Neural progenitor cell (in vitro differentiated cells): ENCODE measurements at regions not wholly inside any gene's neighbourhood (a gene's known extent, or its start where the extent isn't known, plus 50 kb on each side); places are given as distances from the start of the nearest gene placed in this dataset.

Experiments
- EZH2 ChIP-seq: fragments of 200-600 bp; sonication (generic); IDR thresholded peaks from 2 replicates; pipeline ENCODE4 v1.6.1; 2017; ENCODE audit warnings: antibody characterized with exemption, mild to moderate bottlenecking, moderate library complexity
- EZH2phosphoT487 ChIP-seq: fragments of 200-600 bp; sonication (generic); IDR thresholded peaks from 2 replicates; pipeline ENCODE4 v1.6.1; 2017; ENCODE audit warnings: antibody characterized with exemption
- TF ChIP-seq, protein P1 (sequence below): fragments of 200-600 bp; sonication (generic); IDR thresholded peaks from 2 replicates; pipeline ENCODE4 v1.5.1; 2017; ENCODE audit warnings: antibody characterized with exemption, mild to moderate bottlenecking

DNA sequence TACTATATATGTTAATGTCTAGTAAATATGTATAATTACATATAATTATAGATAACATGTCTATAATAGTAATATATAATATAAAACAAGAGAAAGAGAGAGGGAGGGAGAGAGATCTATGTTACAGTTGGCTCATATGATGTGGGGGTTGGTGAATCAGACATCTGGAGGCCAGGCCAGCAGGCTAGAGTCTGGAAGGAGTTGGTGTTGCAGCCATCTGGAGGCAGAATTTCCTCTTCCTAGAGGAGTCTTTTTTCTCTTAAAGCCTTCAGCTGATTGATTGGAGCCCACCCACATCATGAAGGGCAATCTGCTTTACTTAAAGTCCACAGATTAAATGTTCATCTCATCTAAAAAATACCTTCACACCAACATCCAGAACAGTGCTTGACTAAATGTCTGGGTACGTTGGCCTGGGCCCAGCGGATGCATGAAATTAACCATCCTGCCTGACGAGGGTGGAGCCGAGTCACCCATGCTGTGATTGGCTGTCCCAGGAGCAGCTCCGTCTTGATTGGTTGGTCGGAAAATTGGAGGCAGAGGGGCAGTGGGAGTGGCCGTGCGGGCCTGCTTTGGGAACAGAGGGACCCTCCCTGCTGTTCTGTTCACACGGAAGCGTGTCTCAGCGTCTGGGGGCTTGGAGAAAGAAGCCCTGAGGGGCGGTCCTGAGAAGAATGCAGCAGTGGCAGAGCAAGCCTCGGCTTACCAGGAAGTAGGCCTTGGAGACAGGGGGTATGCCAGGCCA lies 392.4 kb downstream of the QKI start:
- TF ChIP-seq EZH2 = no peak
- TF ChIP-seq, protein P1, sequence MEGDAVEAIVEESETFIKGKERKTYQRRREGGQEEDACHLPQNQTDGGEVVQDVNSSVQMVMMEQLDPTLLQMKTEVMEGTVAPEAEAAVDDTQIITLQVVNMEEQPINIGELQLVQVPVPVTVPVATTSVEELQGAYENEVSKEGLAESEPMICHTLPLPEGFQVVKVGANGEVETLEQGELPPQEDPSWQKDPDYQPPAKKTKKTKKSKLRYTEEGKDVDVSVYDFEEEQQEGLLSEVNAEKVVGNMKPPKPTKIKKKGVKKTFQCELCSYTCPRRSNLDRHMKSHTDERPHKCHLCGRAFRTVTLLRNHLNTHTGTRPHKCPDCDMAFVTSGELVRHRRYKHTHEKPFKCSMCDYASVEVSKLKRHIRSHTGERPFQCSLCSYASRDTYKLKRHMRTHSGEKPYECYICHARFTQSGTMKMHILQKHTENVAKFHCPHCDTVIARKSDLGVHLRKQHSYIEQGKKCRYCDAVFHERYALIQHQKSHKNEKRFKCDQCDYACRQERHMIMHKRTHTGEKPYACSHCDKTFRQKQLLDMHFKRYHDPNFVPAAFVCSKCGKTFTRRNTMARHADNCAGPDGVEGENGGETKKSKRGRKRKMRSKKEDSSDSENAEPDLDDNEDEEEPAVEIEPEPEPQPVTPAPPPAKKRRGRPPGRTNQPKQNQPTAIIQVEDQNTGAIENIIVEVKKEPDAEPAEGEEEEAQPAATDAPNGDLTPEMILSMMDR = no peak
- no peak for TF ChIP-seq EZH2phosphoT487
